GM21526 (cell line): ENCODE measurements at regions not wholly inside any gene's neighbourhood (a gene's known extent, or its start where the extent isn't known, plus 50 kb on each side); places are given as distances from the start of the nearest gene placed in this dataset.

ENCODE experiments used
- ATAC-seq: cut with Tn5 transposase; IDR thresholded peaks from one replicate; pipeline ENCODE4 v1.9.1; 2021; ENCODE audit warnings: moderate library complexity; ENCODE audit not compliant: unreplicated experiment, low FRiP score

DNA sequence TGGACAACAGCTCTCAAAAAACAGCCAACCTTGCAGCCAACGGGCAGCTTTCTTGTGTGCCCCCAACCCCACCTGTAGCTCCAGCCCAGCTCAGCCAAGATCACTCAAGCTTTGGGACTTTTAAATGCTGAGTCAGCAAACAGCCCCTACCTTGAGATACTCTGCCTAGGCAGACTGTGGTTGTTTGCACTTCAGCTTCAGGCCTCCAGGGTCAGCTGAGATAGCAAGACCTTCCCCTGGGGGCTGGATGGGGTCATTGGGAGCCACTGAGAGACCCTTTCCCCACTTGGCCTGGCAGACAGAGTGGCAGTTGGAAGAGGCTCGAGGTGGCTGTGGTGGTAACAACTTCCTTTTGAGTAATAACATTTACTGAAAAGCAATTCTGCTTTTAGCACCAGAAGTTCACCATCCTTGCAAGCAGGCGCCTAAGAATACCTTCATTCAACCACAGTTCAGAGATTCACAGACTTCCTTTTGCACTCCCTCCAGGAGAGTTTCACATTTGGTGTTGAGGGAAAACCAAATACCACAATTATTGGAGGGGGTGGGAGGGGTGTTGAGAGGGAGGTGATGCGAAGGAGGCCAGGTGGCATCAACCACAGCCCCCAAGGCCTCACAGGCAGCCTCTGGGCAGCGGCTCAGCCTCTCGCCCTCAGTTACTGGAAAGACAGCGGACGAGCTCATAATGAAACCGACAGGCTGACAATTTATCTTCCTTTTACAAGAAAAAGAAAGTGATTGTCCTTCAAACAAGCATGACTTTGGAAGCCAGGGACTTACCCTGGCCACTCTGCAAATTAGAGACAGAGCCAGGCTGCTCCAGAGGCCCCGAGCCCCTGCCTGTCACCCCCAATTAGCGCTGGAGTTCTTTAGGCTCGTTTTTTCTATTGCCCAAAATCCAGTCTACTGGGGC is 148.1 kb downstream of the CEBPB start:
- peak; percentile 63 for ATAC-seq

DNA sequence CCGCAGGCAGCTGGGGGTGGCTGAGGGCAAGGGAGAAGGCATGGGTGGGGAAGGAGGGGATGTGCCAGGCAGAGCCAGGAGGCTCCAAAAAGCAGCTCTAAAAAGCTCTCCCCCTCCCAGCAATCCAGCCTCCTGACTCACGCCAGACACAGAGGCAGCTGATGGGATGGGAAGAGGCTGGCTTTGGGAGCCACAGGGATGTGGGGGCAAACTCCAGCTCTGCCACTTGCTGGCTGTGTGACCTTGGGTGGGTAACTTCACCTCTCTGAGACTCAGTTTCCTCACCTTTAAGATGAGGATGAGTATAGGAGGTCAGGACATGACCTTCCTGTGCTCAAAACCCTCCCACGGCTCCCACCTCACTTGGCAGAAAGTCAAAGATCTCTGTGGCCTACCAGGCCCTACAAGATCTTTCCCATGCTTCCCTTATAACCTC is 148.9 kb downstream of the CEBPB start:
- ATAC-seq: no peak

GRCh38 chr20:50340541-50340940 is 149.9 kb downstream of the CEBPB start:
- ATAC-seq: no peak

GRCh38 chr20:50341050-50341449 is 150.4 kb downstream of the CEBPB start:
- no peak for ATAC-seq

DNA sequence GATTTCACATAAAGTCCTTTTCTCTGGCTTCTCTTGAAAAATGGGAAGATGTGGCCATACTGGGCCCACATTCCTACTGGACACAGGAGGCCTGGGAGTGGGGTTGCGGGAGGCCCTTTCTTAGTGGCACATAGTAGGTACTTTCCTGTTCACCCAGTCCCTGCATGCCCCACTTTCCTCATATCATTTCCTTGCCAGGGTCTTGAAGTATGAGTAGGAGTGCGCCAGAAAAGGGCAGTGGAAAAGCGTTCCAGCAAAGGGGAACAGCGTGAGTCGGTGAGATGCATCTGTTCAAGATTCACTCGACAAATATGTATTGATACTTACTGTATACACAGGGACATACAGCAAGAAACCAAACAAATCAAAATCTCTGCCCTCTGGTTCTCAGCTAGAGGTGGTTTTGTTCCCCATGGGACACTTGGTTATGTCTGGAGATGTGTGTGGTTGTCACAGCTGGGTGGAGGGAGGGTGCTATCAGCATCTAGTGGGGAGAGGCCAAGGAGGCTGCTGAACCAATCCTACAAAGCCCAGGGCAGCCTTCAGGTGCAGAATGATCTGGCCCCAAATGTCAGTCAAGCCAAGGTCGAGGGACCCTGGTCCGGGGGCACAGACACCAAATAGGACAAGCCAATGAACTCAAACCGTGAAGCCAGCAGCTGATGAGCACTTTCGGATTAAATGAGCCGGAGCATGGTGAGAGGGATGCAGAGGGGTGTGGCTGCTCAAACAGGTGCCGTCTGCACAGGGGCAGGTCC is 151.4 kb downstream of the CEBPB start:
- no peak for ATAC-seq

DNA sequence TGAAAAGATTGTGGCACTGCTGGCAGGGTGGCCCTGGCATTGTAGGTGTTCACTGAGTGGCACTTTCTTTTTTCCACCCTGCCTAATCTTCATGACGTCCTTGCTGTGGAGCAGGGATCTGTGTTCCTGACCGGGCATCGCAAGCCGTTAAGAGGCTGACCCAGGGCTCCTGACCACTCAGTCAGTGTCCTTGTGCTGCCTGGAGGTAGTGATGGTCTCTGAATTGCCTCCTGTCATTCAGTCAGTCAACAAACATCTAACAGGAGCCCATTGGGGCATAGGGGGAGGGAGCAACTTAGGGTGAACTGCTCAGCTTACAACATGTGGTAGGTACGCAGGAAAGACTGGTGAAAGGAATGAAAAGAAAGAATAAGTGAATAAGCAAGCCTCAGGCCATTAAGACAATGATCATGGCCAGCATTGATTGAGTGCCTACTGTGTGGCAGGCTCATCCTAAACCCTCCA is 152.0 kb downstream of the CEBPB start:
- ATAC-seq: no peak

GRCh38 chr20:50343125-50343489 is 152.5 kb downstream of the CEBPB start:
- ATAC-seq: no peak

- ATAC-seq: no peak
These were observed 153.0 kb downstream of the CEBPB start for GRCh38 chr20:50343490-50344179.

- ATAC-seq: no peak
These were observed 153.8 kb downstream of the CEBPB start for GRCh38 chr20:50344232-50345071.

- no peak for ATAC-seq
These were observed 155.2 kb downstream of the CEBPB start for GRCh38 chr20:50345712-50346373.

DNA sequence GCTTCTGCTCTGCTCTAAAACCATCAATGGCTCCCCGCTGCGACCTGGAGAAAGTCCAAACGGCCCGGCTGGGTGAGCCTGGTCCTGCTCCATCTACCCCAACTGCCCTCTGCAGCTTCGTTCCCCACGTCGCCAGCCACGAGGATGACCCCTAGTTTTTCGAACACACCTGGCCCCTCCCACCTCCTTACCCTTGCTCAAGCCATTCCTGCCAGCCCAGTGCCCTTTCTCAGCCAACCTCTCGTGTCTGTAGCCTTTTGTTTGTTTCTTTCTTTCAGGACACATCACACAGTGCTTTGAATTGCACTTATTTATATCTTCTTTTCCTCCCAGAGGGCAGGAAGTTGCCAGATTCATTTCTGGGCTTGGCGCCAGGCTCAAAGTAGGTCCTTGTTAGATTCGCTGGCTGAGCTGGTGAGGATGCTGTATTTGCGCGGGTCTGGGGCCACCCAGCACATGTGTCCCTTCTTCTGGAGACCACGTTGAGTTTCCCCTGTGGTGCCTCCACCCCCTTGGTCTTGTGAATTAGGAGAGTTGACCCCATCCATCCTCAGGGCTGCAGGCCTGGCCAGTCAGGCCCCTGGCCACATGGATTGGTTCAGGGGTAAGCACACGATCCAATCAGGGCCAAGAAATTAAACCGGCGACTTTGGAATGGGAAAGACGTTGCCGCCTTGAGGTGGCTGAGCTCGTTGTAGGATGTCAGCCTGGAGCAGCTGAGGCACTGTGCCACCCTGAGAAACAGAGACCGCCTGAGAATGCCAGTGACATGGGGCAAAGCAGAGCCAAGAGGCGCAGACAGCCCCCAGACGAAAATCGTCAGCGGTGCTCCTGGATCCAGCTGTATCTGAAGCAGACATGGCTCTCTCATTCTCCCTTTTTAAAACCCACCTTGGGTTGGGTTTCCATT is 156.0 kb downstream of the CEBPB start:
- ATAC-seq: no peak

GRCh38 chr20:50347284-50348063 is 156.8 kb downstream of the CEBPB start:
- ATAC-seq: no peak

GRCh38 chr20:50348096-50348495 is 157.5 kb downstream of the CEBPB start:
- no peak for ATAC-seq

DNA sequence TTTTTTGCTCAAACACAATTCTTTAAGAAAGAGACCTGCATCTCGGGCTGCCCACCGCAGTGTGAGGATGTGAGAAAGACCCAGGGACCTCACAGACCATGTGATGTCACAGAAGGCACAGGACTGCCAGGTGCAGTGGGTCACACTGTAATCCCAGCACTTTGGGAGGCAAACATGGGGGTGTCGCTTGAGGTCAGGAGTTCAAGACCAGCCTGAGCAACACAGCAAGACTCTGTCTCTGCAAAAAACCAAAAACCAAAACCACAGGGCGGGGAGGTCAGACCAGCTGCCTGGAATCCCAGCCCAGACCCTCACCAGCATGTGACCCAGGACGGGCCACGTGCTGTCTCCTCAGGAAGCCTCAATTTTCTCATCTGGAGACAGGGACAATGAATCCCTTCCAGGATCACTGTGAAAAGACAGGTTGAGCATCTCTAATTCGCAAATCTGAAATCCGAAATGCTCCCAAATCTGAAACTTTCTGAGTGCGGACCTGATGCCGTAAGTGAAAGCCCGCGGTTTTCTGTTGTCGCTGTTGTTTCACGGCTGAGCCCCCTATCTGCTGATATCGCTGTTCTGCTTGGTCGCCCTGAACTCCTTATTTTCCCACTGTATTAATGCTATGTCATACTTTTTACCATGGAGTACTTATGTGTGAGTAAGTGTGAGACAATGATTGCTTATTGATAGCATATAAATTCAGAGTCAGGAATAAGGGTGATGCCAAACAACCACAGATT is 159.5 kb upstream of the PTPN1 start:
- ATAC-seq: no peak

DNA sequence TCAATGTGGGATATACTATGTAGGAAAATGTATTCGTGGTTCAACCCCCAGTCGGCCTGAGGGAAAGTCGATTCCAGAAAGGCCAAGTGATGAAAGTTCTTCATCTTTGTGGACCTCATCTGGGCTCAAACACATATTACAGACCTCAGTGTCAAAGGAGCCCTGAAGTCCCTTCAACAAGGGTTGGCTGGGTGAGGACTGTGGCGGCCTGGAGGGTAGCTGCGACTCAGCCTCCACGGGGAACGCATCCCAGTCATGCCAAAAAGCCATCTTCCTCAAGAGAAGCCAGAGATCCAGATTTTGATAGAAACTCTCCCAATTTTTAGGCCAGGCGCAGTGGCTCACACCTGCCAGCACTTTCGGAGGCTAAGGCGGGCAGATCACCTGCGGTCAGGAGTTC is 158.6 kb upstream of the PTPN1 start:
- no peak for ATAC-seq

DNA sequence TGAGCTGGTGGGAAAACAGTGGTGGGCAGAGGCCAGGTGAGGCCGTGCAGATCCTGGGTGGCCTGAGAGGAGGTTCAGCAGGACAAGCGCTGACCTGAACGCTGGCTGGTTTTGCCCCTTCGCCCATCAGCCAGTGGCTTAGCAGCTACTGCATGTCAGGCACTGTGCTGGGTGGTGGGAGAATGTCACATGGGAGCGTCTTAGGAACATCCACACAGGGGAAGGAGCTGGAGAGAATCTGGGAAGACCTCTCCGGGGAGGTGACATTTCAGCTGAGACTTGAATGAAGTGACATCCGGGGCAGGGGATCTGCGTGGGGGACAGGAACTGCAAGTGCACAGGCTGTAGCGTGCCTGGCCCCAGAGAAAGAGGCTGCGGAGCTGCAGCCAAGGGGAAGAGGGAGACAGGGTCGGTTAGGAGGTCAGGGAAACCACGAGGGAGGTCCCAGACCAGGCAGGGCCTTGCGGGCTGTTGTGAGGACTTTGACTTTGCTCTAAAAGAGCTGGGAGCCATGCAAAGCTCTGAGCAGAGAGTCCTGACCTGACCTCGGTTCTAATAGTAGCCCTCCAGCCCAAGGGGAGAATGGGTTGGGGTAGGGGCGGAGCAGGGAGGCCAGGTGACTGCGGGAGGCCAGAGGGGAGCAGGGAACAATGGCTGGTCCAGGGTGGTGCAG is 156.8 kb upstream of the PTPN1 start:
- no peak for ATAC-seq
